ENCODE measurements at regions not wholly inside any gene's neighbourhood (a gene's known extent, or its start where the extent isn't known, plus 50 kb on each side); places are given as distances from the start of the nearest gene placed in this dataset.
"Not testable (repeated sequence)": the region's sequence is repeated elsewhere in the genome, so short reads cannot be mapped to it uniquely, and the experiment has no call there.

GRCh38 chr1:72986591-72987290 is 704.4 kb upstream of the NEGR1 start:
- WGBS, 2 donors: 67 to 72% methylated on average over 2 of the region's 2 CpGs
- FAIRE-seq: no peak
- no peak for DNase-seq
- Histone ChIP-seq H3K4me3 (no peak overlapping the region), H3K36me3 (no peaks in the 10 kb centered on the region), H3K9me3 (no peaks in the 10 kb centered on the region), H3K4me1 (no peaks in the 10 kb centered on the region), H3K27me3 (no peaks in the 10 kb centered on the region), H3K27ac (no peak overlapping the region)
- no peak for ATAC-seq
- intact Hi-C loops (cut with DNase I): no loop called here
- TF ChIP-seq CTCF (IDR thresholded peaks at IDR 0.05): no peak

GRCh38 chr1:72985024-72985423 is 702.7 kb upstream of the NEGR1 start:
- H3K4me1 ChIP-seq; ATAC-seq; H3K27me3 ChIP-seq; H3K27ac ChIP-seq; H3K4me3 ChIP-seq; H3K9me3 ChIP-seq; DNase-seq; FAIRE-seq; intact Hi-C loops (cut with DNase I); H3K36me3 ChIP-seq: not testable (repeated sequence)
- 60 to 71% methylated on average over 7 to 11 of the region's 11 CpGs for WGBS, 2 donors

GRCh38 chr1:72983011-72983410 is 700.7 kb upstream of the NEGR1 start:
- intact Hi-C loops (cut with DNase I); ATAC-seq; DNase-seq; H3K9me3 ChIP-seq; H3K36me3 ChIP-seq; H3K4me1 ChIP-seq; FAIRE-seq; H3K27me3 ChIP-seq; H3K27ac ChIP-seq; H3K4me3 ChIP-seq: not testable (repeated sequence)
- 67 to 77% methylated on average over 15 of the region's 15 CpGs for WGBS, 2 donors

- no peak for ATAC-seq
- FAIRE-seq: no peak
- DNase-seq: no peak
- no peaks in the 10 kb centered on the region for H3K4me1 ChIP-seq
- intact Hi-C loops (cut with DNase I): no loop called here
- no peak overlapping the region for H3K4me3 ChIP-seq
- H3K27me3 ChIP-seq: no peaks in the 10 kb centered on the region
- 51 to 74% methylated on average over 1 of the region's 1 CpG for WGBS, 2 donors
- no peaks in the 10 kb centered on the region for H3K9me3 ChIP-seq
- no peaks in the 10 kb centered on the region for H3K36me3 ChIP-seq
- TF ChIP-seq CTCF (IDR thresholded peaks at IDR 0.05): no peak
- H3K27ac ChIP-seq: no peak overlapping the region
Observed at GRCh38 chr1:72969461-72969860, 687.1 kb upstream of the NEGR1 start.

- no peak overlapping the region for H3K27ac ChIP-seq
- H3K4me1 ChIP-seq: no peaks in the 10 kb centered on the region
- no peak for ATAC-seq
- intact Hi-C loops (cut with DNase I): no loop called here
- H3K4me3 ChIP-seq: no peak overlapping the region
- TF ChIP-seq CTCF (IDR thresholded peaks at IDR 0.05): no peak
- no peaks in the 10 kb centered on the region for H3K27me3 ChIP-seq
- DNase-seq: no peak
- FAIRE-seq: no peak
- no peaks in the 10 kb centered on the region for H3K36me3 ChIP-seq
- no peaks in the 10 kb centered on the region for H3K9me3 ChIP-seq
Observed at GRCh38 chr1:72954943-72955342, 672.6 kb upstream of the NEGR1 start.

- intact Hi-C loops (cut with DNase I); H3K27ac ChIP-seq; H3K4me1 ChIP-seq; H3K27me3 ChIP-seq; FAIRE-seq; H3K9me3 ChIP-seq; H3K36me3 ChIP-seq; H3K4me3 ChIP-seq; DNase-seq; ATAC-seq: not testable (repeated sequence)
- WGBS, 2 donors: 62 to 64% methylated on average over 3 of the region's 3 CpGs
Observed at GRCh38 chr1:72950900-72951299, 668.6 kb upstream of the NEGR1 start.

Measured in pancreas (tissue), 10 donors.